ENCODE measurements at regions not wholly inside any gene's neighbourhood (a gene's known extent, or its start where the extent isn't known, plus 50 kb on each side); places are given as distances from the start of the nearest gene placed in this dataset.

DNA sequence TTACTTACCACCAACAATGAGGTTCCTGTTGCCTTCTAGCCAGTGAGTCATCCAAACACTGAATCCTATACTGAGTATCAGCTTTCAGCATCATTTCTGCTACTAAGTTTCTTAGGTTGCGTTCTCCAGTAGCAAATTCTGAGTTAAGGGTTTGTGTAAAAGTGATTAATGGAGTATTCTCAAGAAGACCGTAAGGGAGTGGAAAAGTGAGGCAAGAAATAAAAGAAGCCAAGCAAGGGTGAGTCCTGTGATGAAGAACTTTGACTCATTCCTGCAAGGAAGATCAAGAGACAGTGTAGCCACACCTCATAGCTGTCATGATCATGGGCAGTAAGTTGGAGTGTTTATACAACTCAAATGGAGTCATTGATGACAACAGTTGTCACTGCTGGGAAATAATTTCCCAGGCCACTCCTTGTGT lies 446.2 kb downstream of the RAPGEF2 start:
- intact Hi-C loops (cut with micrococcal nuclease), result no loop called here
- peaks cover 16% of the 10 kb centered on the region for H3K27me3 ChIP-seq (ENCODE audit: low read depth)
- H3K27ac ChIP-seq (replicated peaks), result no peak overlapping the region
- no peaks in the 10 kb centered on the region for H3K4me1 ChIP-seq
- H3K9me3 ChIP-seq (replicated peaks), result no peaks in the 10 kb centered on the region
- H3K36me3 ChIP-seq, result no peaks in the 10 kb centered on the region
- TF ChIP-seq, protein P1, sequence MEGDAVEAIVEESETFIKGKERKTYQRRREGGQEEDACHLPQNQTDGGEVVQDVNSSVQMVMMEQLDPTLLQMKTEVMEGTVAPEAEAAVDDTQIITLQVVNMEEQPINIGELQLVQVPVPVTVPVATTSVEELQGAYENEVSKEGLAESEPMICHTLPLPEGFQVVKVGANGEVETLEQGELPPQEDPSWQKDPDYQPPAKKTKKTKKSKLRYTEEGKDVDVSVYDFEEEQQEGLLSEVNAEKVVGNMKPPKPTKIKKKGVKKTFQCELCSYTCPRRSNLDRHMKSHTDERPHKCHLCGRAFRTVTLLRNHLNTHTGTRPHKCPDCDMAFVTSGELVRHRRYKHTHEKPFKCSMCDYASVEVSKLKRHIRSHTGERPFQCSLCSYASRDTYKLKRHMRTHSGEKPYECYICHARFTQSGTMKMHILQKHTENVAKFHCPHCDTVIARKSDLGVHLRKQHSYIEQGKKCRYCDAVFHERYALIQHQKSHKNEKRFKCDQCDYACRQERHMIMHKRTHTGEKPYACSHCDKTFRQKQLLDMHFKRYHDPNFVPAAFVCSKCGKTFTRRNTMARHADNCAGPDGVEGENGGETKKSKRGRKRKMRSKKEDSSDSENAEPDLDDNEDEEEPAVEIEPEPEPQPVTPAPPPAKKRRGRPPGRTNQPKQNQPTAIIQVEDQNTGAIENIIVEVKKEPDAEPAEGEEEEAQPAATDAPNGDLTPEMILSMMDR (IDR thresholded peaks at IDR 0.05; ENCODE audit: borderline replicate concordance), result no peak
- H3K4me3 ChIP-seq, result no peak overlapping the region
- no peak for DNase-seq

DNA sequence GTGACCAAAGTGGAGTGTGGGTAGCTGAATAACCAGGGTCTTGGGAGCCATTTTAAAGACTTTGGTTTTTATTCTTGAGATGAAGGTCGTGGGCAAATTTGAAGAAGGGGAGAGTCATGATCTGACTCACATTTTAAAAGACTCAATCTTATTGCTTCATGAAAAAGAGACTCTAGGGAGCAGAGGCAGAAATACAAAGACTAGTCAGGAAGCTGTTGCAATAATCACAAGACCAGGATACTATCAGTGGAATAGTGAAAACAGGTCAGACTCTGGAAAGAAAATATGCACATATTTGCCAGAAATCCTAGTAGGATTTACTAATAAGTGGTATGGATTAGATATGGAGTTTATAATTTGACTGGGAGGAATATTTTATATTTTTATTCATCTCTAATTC lies 448.4 kb downstream of the RAPGEF2 start:
- H3K27ac ChIP-seq (replicated peaks), result no peak overlapping the region
- H3K4me3 ChIP-seq, result no peak overlapping the region
- no peaks in the 10 kb centered on the region for H3K9me3 ChIP-seq (replicated peaks)
- intact Hi-C loops (cut with micrococcal nuclease), result no loop called here
- no peak for DNase-seq
- H3K4me1 ChIP-seq, result no peaks in the 10 kb centered on the region
- H3K27me3 ChIP-seq (ENCODE audit: low read depth), result peaks cover 16% of the 10 kb centered on the region
- H3K36me3 ChIP-seq, result no peaks in the 10 kb centered on the region
- TF ChIP-seq, protein P1 (IDR thresholded peaks at IDR 0.05; ENCODE audit: borderline replicate concordance), result no peak

GRCh38 chr4:159552979-159553768 lies 450.3 kb downstream of the RAPGEF2 start:
- TF ChIP-seq, protein P1 (IDR thresholded peaks at IDR 0.05; ENCODE audit: borderline replicate concordance), result no peak
- no peak for DNase-seq
- H3K27me3 ChIP-seq (ENCODE audit: low read depth), result peaks cover 16% of the 10 kb centered on the region
- H3K27ac ChIP-seq (replicated peaks), result no peak overlapping the region
- H3K36me3 ChIP-seq, result no peaks in the 10 kb centered on the region
- no peak overlapping the region for H3K4me3 ChIP-seq
- no peaks in the 10 kb centered on the region for H3K9me3 ChIP-seq (replicated peaks)
- no peaks in the 10 kb centered on the region for H3K4me1 ChIP-seq
- intact Hi-C loops (cut with micrococcal nuclease), result no loop called here

DNA sequence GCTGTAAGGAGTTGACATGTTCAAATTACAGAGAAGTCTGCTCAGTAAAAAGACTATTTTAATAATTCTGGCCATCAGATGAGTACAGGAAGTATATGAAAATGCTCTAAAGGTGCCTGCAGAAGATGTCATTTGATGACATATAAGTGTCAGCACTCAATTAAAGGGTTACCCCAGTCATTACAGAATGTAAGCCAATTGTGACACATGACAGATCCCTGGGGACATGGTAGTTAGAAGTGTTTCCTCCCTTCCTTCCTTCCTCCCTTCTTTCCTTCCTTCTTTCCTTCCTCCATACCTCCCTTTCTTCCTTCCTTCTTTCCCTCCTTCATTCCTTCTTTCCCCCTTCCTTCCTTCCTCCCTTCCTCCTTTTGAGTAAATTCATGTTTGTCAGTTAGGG lies 453.0 kb downstream of the RAPGEF2 start:
- H3K27me3 ChIP-seq (ENCODE audit: low read depth), result peaks cover 6% of the 10 kb centered on the region
- H3K9me3 ChIP-seq (replicated peaks), result no peaks in the 10 kb centered on the region
- H3K36me3 ChIP-seq, result no peaks in the 10 kb centered on the region
- TF ChIP-seq, protein P1 (IDR thresholded peaks at IDR 0.05; ENCODE audit: borderline replicate concordance), result no peak
- intact Hi-C loops (cut with micrococcal nuclease), result no loop called here
- H3K4me1 ChIP-seq, result no peaks in the 10 kb centered on the region
- no peak overlapping the region for H3K27ac ChIP-seq (replicated peaks)
- DNase-seq, result no peak
- no peak overlapping the region for H3K4me3 ChIP-seq

DNA sequence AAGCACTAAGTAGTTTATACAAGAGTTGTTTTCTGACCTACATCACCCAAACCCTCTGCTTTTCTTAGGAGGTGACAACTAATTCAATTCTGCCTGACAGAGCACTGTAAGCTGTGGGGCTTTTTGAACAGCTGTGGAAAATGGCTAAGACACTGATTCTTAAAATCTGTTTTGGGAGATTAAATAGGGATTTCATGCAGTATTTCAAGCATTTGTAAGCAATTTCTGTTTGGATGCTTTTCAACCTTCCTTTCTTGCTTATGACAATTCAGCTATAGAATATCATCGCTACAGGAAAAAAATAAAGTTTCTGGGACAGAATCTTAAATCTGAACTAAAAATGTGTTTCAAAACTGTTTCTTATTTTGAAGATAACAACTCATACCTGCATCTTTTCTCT lies 459.5 kb downstream of the RAPGEF2 start:
- no peak for DNase-seq
- H3K4me1 ChIP-seq, result no peaks in the 10 kb centered on the region
- H3K9me3 ChIP-seq (replicated peaks), result peaks cover 6% of the 10 kb centered on the region
- intact Hi-C loops (cut with micrococcal nuclease), result no loop called here
- H3K36me3 ChIP-seq, result no peaks in the 10 kb centered on the region
- no peaks in the 10 kb centered on the region for H3K27me3 ChIP-seq (ENCODE audit: low read depth)
- no peak overlapping the region for H3K27ac ChIP-seq (replicated peaks)
- TF ChIP-seq, protein P1 (IDR thresholded peaks at IDR 0.05; ENCODE audit: borderline replicate concordance), result no peak
- H3K4me3 ChIP-seq, result no peak overlapping the region
